Stomach (tissue), 4 donors: ENCODE measurements at regions not wholly inside any gene's neighbourhood (a gene's known extent, or its start where the extent isn't known, plus 50 kb on each side); places are given as distances from the start of the nearest gene placed in this dataset.

Source experiments
- CTCF ChIP-seq, 7 experiments: fragments of 450-650 bp in 4 of 7; fragments of 200-600 bp in 3 of 7; sonication (generic) in 3 of 7; IDR thresholded peaks; one replicate each; pipeline ENCODE4 v1.5.1; 2016 to 2019; ENCODE audit warnings: antibody characterized with exemption in 7 of 7, control low read depth in 2 of 7, mild to moderate bottlenecking in 1 of 7
- POLR2A ChIP-seq, 4 donors: fragments of 450-650 bp; IDR thresholded peaks; one replicate each; pipeline ENCODE4 v1.6.1; 2016; ENCODE audit warnings: antibody characterized with exemption in 4 of 4, control low read depth in 2 of 4, mild to moderate bottlenecking in 1 of 4, moderate library complexity in 1 of 4

- TF ChIP-seq CTCF (IDR thresholded peaks at IDR 0.05), result no peak
- no peak for TF ChIP-seq POLR2A (IDR thresholded peaks at IDR 0.05)
Measured at GRCh38 chr15:99845009-99845408, 111.8 kb upstream of the LYSMD4 start.
